Activated CD8-positive, alpha-beta memory T cell treated with anti-CD3 and anti-CD28 coated beads, Interleukin-2, amount 50 U/mL, for 4 hours (primary cell): ENCODE measurements at regions not wholly inside any gene's neighbourhood (a gene's known extent, or its start where the extent isn't known, plus 50 kb on each side); places are given as distances from the start of the nearest gene placed in this dataset.
"Not testable (repeated sequence)": the region's sequence is repeated elsewhere in the genome, so short reads cannot be mapped to it uniquely, and the experiment has no call there.

Experiments used
- DNase-seq: peaks from one replicate; pipeline ENCODE4 v3.0.0-alpha.2; 2020

GRCh38 chr12:102653406-102653805 lies 173.0 kb upstream of the IGF1 start:
- DNase-seq: no peak

GRCh38 chr12:102652645-102653313 lies 172.4 kb upstream of the IGF1 start:
- no peak for DNase-seq

GRCh38 chr12:102645968-102646367 lies 165.6 kb upstream of the IGF1 start:
- no peak for DNase-seq

GRCh38 chr12:102643879-102644575 lies 163.7 kb upstream of the IGF1 start:
- no peak for DNase-seq

GRCh38 chr12:102642199-102642598 lies 161.8 kb upstream of the IGF1 start:
- DNase-seq: no peak

- not testable (repeated sequence) for DNase-seq
Measured at GRCh38 chr12:102640658-102641057, 160.3 kb upstream of the IGF1 start.

GRCh38 chr12:102638777-102639176 lies 158.4 kb upstream of the IGF1 start:
- DNase-seq: no peak

GRCh38 chr12:102633981-102634605 lies 153.7 kb upstream of the IGF1 start:
- DNase-seq: no peak

- DNase-seq: no peak
Measured at GRCh38 chr12:102631274-102631673, 150.9 kb upstream of the IGF1 start.

- DNase-seq: no peak
Measured at GRCh38 chr12:102629262-102629888, 149.0 kb upstream of the IGF1 start.

- DNase-seq: no peak
Measured at GRCh38 chr12:102625819-102626218, 145.5 kb upstream of the IGF1 start.

- no peak for DNase-seq
Measured at GRCh38 chr12:102622618-102623017, 142.3 kb upstream of the IGF1 start.

- DNase-seq: no peak
Measured at GRCh38 chr12:102618197-102618877, 138.0 kb upstream of the IGF1 start.

- no peak for DNase-seq
Measured at GRCh38 chr12:102616692-102617091, 136.3 kb upstream of the IGF1 start.

- no peak for DNase-seq
Measured at GRCh38 chr12:102611995-102612394, 131.6 kb upstream of the IGF1 start.

- no peak for DNase-seq
Measured at GRCh38 chr12:102609996-102610395, 129.6 kb upstream of the IGF1 start.

- DNase-seq: no peak
Measured at GRCh38 chr12:102603021-102603420, 122.7 kb upstream of the IGF1 start.

- no peak for DNase-seq
Measured at GRCh38 chr12:102602521-102602920, 122.2 kb upstream of the IGF1 start.

- DNase-seq: no peak
Measured at GRCh38 chr12:102601621-102602020, 121.3 kb upstream of the IGF1 start.

GRCh38 chr12:102596687-102597086 lies 116.3 kb upstream of the IGF1 start:
- no peak for DNase-seq

- DNase-seq: no peak
Measured at GRCh38 chr12:102596031-102596430, 115.7 kb upstream of the IGF1 start.

- no peak for DNase-seq
Measured at GRCh38 chr12:102595315-102595714, 115.0 kb upstream of the IGF1 start.

- no peak for DNase-seq
Measured at GRCh38 chr12:102593134-102593533, 112.8 kb upstream of the IGF1 start.
